ENCODE measurements at regions not wholly inside any gene's neighbourhood (a gene's known extent, or its start where the extent isn't known, plus 50 kb on each side); places are given as distances from the start of the nearest gene placed in this dataset.

- Histone ChIP-seq H3K36me3 (ENCODE audit: low read depth, low read length) (no peaks in the 10 kb centered on the region), H3K9me3 (ENCODE audit: low read length) (no peaks in the 10 kb centered on the region), H4K20me1 (ENCODE audit: low read length) (no peaks in the 10 kb centered on the region), H3K9me2 (replicated peaks; ENCODE audit: low read length) (0 out of 2 replicates have a peak, but pooled peaks cover 2% of the 10 kb centered on the region), H3K4me2 (ENCODE audit: low read length) (no peak overlapping the region), H3F3A (ENCODE audit: low read length, unreplicated experiment) (peaks cover 3% of the 10 kb centered on the region), H3K79me2 (ENCODE audit: low read length) (no peaks in the 10 kb centered on the region), H3K4me3 (ENCODE audit: low read length) (no peak overlapping the region), H2AFZ (ENCODE audit: low read length) (no peak overlapping the region), H3K4me1 (ENCODE audit: insufficient read depth, low read length) (peaks cover 19% of the 10 kb centered on the region), H3K27me3 (ENCODE audit: low read length) (no peaks in the 10 kb centered on the region), H3K27ac (ENCODE audit: low read length) (no peak overlapping the region), H3K9ac (ENCODE audit: low read length) (no peak overlapping the region)
- no peak for ATAC-seq
- CTCF ChIA-PET: no interaction called here
- DNase-seq: no peak
- POLR2A ChIA-PET (ENCODE audit: unreplicated experiment): no interaction called here
- BruUV-seq (replicated peaks): no TSS peak
- TF ChIP-seq EZH2phosphoT487 (IDR thresholded peaks at IDR 0.05; ENCODE audit: borderline replicate concordance, low read length) (no peak), CTCF (conservative IDR thresholded peaks at IDR 0.05; ENCODE audit: low read depth, low read length) (no peak), EZH2 (IDR thresholded peaks at IDR 0.05; ENCODE audit: low read length, unreplicated experiment) (no peak)
- intact Hi-C loops (cut with micrococcal nuclease): no loop called here
Measured at GRCh38 chr18:8959551-8960135, 142.9 kb upstream of the NDUFV2 start.

GRCh38 chr18:8960740-8961657, 141.5 kb upstream of the NDUFV2 start:
- Histone ChIP-seq H3F3A (ENCODE audit: low read length, unreplicated experiment) (peaks cover 3% of the 10 kb centered on the region), H3K9ac (ENCODE audit: low read length) (0 out of 2 replicates have a peak overlapping the region, but pooled peaks have one; percentile 2), H3K27ac (ENCODE audit: low read length) (peak overlapping the region; percentile 61), H4K20me1 (ENCODE audit: low read length) (no peaks in the 10 kb centered on the region), H3K36me3 (ENCODE audit: low read depth, low read length) (no peaks in the 10 kb centered on the region), H3K4me3 (ENCODE audit: low read length) (peak overlapping the region; percentile 54), H3K27me3 (ENCODE audit: low read length) (no peaks in the 10 kb centered on the region), H3K9me2 (replicated peaks; ENCODE audit: low read length) (0 out of 2 replicates have a peak, but pooled peaks cover 2% of the 10 kb centered on the region), H3K79me2 (ENCODE audit: low read length) (no peaks in the 10 kb centered on the region), H3K4me2 (ENCODE audit: low read length) (peak overlapping the region; percentile 76), H3K9me3 (ENCODE audit: low read length) (no peaks in the 10 kb centered on the region), H3K4me1 (ENCODE audit: insufficient read depth, low read length) (peaks cover 19% of the 10 kb centered on the region), H2AFZ (ENCODE audit: low read length) (peak overlapping the region; percentile 60)
- intact Hi-C loops (cut with micrococcal nuclease): no loop called here
- ChIA-PET CTCF (no interaction called here), POLR2A (ENCODE audit: unreplicated experiment) (no interaction called here)
- BruUV-seq (replicated peaks): no TSS peak
- DNase-seq (peak; percentile 86), ATAC-seq (peak; percentile 100)
- TF ChIP-seq CTCF (conservative IDR thresholded peaks at IDR 0.05; ENCODE audit: low read depth, low read length) (no peak), EZH2 (IDR thresholded peaks at IDR 0.05; ENCODE audit: low read length, unreplicated experiment) (no peak), EZH2phosphoT487 (IDR thresholded peaks at IDR 0.05; ENCODE audit: borderline replicate concordance, low read length) (no peak)

All from PC-3 (cell line).